ENCODE measurements at regions not wholly inside any gene's neighbourhood (a gene's known extent, or its start where the extent isn't known, plus 50 kb on each side); places are given as distances from the start of the nearest gene placed in this dataset.

GRCh38 chr2:236637686-236638569 lies 68.3 kb downstream of the ACKR3 start:
- peak in 1 of 2 donors; percentile 53 for DNase-seq (ENCODE audit: low spot score in 2 of 2)
- 56 to 69% methylated on average over 6 of the region's 6 CpGs for WGBS, 2 donors
- TF ChIP-seq CTCF (IDR thresholded peaks at IDR 0.05) (no peak), POLR2A (IDR thresholded peaks at IDR 0.05) (no peak)
- intact Hi-C loops (cut with DNase I; ENCODE audit: low total_unique reads): no loop called here
- no peak overlapping the region for H3K4me3 ChIP-seq (ENCODE audit: low read depth, poor library complexity, severe bottlenecking)

- TF ChIP-seq POLR2A (IDR thresholded peaks at IDR 0.05): no peak
- TF ChIP-seq CTCF (IDR thresholded peaks at IDR 0.05): no peak
- WGBS, 2 donors: 91 to 95% methylated on average over 7 of the region's 7 CpGs
- peak in 1 of 2 donors; percentile 83 for DNase-seq (ENCODE audit: low spot score in 2 of 2)
- intact Hi-C loops (cut with DNase I; ENCODE audit: low total_unique reads): no loop called here
- H3K4me3 ChIP-seq (ENCODE audit: low read depth, poor library complexity, severe bottlenecking): no peak overlapping the region
These were observed 69.1 kb downstream of the ACKR3 start for GRCh38 chr2:236638707-236639106.

GRCh38 chr2:236639461-236640235 lies 70.0 kb downstream of the ACKR3 start:
- peak in 1 of 2 donors; percentile 26 for DNase-seq (ENCODE audit: low spot score in 2 of 2)
- 77 to 80% methylated on average over 7 of the region's 7 CpGs for WGBS, 2 donors
- intact Hi-C loops (cut with DNase I; ENCODE audit: low total_unique reads): no loop called here
- TF ChIP-seq CTCF (IDR thresholded peaks at IDR 0.05) (no peak), POLR2A (IDR thresholded peaks at IDR 0.05) (no peak)
- H3K4me3 ChIP-seq (ENCODE audit: low read depth, poor library complexity, severe bottlenecking): no peak overlapping the region

- no peak overlapping the region for H3K4me3 ChIP-seq (ENCODE audit: low read depth, poor library complexity, severe bottlenecking)
- DNase-seq (ENCODE audit: low spot score in 2 of 2): peak in 1 of 2 donors; percentile 75
- no peak for TF ChIP-seq POLR2A (IDR thresholded peaks at IDR 0.05)
- 89% methylated on average over 16 of the region's 16 CpGs for WGBS, 2 donors
- intact Hi-C loops (cut with DNase I; ENCODE audit: low total_unique reads): no loop called here
These were observed 71.6 kb downstream of the ACKR3 start for GRCh38 chr2:236641051-236641726.

GRCh38 chr2:236642125-236642524 lies 72.5 kb downstream of the ACKR3 start:
- TF ChIP-seq POLR2A (IDR thresholded peaks at IDR 0.05) (no peak), CTCF (IDR thresholded peaks at IDR 0.05) (no peak)
- WGBS, 2 donors: 34 to 60% methylated on average over 4 of the region's 4 CpGs
- H3K4me3 ChIP-seq (ENCODE audit: low read depth, poor library complexity, severe bottlenecking): no peak overlapping the region
- intact Hi-C loops (cut with DNase I; ENCODE audit: low total_unique reads): no loop called here
- peak in 1 of 2 donors; percentile 78 for DNase-seq (ENCODE audit: low spot score in 2 of 2)
